Epithelial cell of proximal tubule (primary cell): ENCODE measurements at regions not wholly inside any gene's neighbourhood (a gene's known extent, or its start where the extent isn't known, plus 50 kb on each side); places are given as distances from the start of the nearest gene placed in this dataset.
A peak's percentile ranks its signal among the peaks of the same experiment; 100 is the strongest.

Experiments used
- DNase-seq: peaks from one replicate; pipeline ENCODE4 v3.0.0-alpha.2; 2011; ENCODE audit warnings: low read depth
- H3K4me3 ChIP-seq: 2 replicates; pipeline ENCODE4 v1.5.1; 2011; ENCODE audit warnings: low read depth, mild to moderate bottlenecking, low read length
- CTCF ChIP-seq: conservative IDR thresholded peaks from 2 replicates; pipeline ENCODE4 v1.5.1; 2012; ENCODE audit warnings: low read depth, mild to moderate bottlenecking, low read length

- H3K4me3 ChIP-seq: no peak overlapping the region
- TF ChIP-seq CTCF: no peak
- DNase-seq: no peak
Measured at GRCh38 chr11:90766121-90766520, 543.3 kb upstream of the CHORDC1 start.

DNA sequence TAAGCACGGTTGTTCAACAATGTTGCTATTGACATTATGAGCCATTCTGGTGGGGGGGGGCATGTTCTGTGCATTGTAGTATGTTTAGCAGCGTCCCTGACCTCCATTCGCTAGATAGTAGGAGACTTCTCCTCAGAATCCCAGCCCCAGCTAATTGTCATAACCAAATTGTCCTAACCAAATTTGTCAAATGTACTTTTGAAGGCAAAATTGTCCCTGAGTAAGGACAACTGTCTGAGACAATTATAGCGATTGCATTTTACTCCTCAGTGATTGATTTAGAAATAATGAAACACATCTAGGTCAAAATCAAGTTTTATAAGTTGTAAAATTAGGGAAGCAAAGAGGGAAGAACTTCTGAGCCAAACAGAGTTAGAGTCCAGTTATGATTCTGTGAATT is 541.8 kb upstream of the CHORDC1 start:
- DNase-seq: no peak
- no peak overlapping the region for H3K4me3 ChIP-seq
- TF ChIP-seq CTCF: no peak

DNA sequence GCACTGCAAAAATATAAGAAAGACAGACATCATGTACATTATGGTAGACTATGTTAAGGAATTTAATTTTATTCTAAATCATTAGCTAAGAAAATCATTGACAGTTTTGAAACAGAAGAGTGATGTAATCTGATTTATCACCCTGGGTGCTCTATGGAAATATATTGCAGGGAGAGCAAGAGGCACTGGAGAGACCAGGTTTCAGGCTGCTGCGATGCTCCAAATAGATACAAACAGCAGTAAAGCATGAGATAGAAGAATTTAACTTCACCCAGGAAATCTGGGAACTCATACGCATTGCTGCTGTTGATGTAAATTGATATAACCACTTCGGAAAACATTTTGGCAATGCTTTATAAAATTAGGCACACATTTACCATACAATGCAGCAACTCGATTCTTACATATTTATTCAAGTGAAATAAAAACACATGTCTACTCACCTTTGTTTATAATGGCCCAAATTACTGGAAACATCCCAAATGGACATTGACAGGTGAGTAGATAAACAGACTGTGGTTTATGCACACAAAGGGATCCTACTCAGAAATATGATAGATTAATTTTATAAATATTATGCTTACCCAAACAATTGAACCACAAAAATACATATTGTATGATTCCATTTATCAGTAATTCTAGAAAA is 535.1 kb upstream of the CHORDC1 start:
- TF ChIP-seq CTCF: no peak
- H3K4me3 ChIP-seq: no peak overlapping the region
- no peak for DNase-seq

- no peak for DNase-seq
- no peak overlapping the region for H3K4me3 ChIP-seq
- TF ChIP-seq CTCF: no peak
Measured at GRCh38 chr11:90756617-90757016, 533.8 kb upstream of the CHORDC1 start.

DNA sequence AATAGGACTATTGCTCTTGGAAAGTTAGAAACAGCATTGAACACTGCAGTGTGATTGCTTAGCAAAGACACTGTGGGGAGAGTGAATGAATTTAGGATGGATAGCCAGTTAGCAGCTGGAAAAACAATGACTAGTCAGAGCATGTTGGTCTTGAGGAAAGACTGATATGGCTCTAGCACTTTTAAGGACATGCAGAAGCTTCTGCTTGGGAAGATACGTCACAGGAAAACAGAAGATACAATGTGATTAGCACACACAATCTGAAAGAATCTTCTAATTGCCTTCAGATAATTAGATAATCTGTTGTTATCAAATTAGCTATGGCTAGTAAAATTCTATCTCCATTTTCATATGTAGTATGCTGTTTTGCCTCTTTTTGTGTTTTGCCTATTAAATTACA is 530.7 kb upstream of the CHORDC1 start:
- no peak for DNase-seq
- TF ChIP-seq CTCF: no peak
- no peak overlapping the region for H3K4me3 ChIP-seq

DNA sequence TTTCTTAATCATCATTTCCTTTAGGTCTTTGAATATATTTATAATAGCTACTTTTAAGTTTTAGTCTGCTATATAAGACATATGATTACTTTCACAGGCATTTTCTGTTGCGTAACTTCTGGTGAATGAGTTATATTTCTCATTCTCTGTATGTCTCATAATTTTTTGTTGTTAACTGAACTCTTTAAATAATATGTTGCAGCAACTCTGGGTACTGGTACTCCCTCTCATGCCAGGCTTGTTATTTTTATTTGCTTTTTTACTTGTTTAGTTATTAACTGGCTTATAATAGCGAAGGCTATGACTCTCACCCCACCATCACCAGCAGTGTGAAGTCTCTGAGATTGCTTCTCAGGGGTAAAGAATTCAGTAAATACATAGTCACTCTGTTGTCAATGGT is 524.2 kb upstream of the CHORDC1 start:
- H3K4me3 ChIP-seq: no peak overlapping the region
- TF ChIP-seq CTCF: no peak
- DNase-seq: peak; percentile 29

- DNase-seq: no peak
- no peak overlapping the region for H3K4me3 ChIP-seq
- TF ChIP-seq CTCF: no peak
Measured at GRCh38 chr11:90744169-90744568, 521.3 kb upstream of the CHORDC1 start.
